ENCODE measurements at regions not wholly inside any gene's neighbourhood (a gene's known extent, or its start where the extent isn't known, plus 50 kb on each side); places are given as distances from the start of the nearest gene placed in this dataset.

DNA sequence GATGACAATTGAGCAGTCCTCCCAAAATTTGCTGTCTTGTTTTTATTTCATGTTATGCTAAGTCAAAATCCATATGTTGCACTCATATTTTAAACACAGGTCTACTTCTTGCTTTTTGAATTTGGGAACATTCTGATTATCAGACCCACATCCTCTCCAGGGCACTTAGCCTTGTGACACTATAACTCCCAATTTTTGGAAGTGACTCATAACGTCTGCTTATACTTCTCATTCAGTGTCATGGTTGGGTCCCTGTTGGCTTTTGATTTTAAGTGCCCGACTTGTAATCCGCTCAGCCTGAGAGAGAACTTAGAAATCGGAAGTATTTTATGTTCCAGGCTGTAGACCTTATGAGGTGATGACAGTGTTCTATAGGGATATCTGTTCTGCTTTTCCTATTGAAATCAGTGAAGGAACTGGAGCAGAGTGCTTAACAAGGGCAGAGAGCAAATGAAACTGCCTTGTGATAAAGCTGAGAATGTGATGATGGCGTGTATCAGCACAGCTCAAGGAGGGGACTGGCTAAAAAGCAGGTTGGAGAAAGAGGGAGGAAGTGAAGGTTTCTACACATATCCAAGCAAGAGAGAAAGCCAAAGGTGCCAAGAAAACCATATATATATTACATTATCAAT lies 136.0 kb downstream of the HLX start:
- TF ChIP-seq, protein P1, sequence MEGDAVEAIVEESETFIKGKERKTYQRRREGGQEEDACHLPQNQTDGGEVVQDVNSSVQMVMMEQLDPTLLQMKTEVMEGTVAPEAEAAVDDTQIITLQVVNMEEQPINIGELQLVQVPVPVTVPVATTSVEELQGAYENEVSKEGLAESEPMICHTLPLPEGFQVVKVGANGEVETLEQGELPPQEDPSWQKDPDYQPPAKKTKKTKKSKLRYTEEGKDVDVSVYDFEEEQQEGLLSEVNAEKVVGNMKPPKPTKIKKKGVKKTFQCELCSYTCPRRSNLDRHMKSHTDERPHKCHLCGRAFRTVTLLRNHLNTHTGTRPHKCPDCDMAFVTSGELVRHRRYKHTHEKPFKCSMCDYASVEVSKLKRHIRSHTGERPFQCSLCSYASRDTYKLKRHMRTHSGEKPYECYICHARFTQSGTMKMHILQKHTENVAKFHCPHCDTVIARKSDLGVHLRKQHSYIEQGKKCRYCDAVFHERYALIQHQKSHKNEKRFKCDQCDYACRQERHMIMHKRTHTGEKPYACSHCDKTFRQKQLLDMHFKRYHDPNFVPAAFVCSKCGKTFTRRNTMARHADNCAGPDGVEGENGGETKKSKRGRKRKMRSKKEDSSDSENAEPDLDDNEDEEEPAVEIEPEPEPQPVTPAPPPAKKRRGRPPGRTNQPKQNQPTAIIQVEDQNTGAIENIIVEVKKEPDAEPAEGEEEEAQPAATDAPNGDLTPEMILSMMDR (optimal IDR thresholded peaks at IDR 0.05 in 1 of 3, IDR thresholded peaks at IDR 0.05 in 1 of 3, conservative IDR thresholded peaks at IDR 0.05 in 1 of 3; ENCODE audit: extremely low read depth in 1 of 3, insufficient read depth in 2 of 3, low read length in 3 of 3), result no peak
- no peak for TF ChIP-seq EZH2 (IDR thresholded peaks at IDR 0.05; ENCODE audit: low read length)
- FAIRE-seq (no peak), DNase-seq (ENCODE audit: low read depth, low spot score) (no peak)

DNA sequence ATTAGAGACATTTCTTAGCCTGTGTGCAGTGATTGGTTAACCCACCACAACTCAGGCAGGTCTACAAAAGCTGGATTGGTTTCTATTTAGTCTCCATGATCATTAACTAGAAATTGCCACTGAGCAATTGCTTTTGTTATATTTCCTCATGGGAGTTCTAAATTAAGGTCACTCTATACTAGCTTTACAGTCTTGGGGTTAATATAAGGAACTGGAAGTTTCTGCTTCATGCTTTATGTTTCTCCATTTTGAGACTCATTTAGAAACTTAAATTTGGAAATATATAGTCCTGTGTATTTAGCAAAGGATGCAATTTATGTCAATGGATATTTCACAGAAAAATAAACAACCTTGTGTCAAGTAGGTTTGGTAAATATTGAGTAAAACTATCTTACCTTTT lies 137.5 kb downstream of the HLX start:
- DNase-seq (ENCODE audit: low read depth, low spot score) (no peak), FAIRE-seq (no peak)
- dilution Hi-C loops (cut with MboI; ENCODE audit: extremely low pct_ligation_motif_present, low sequenced_read_pairs), result no loop called here
- no peaks in the 10 kb centered on the region for H3K4me1 ChIP-seq (ENCODE audit: control insufficient read depth, extremely low read depth, insufficient read depth, low read length)
- TF ChIP-seq, protein P1 (optimal IDR thresholded peaks at IDR 0.05 in 1 of 3, IDR thresholded peaks at IDR 0.05 in 1 of 3, conservative IDR thresholded peaks at IDR 0.05 in 1 of 3; ENCODE audit: extremely low read depth in 1 of 3, insufficient read depth in 2 of 3, low read length in 3 of 3), result no peak
- TF ChIP-seq EZH2 (IDR thresholded peaks at IDR 0.05; ENCODE audit: low read length), result no peak
- no peak overlapping the region for H3K9ac ChIP-seq (ENCODE audit: control insufficient read depth, extremely low read depth, insufficient read depth, low read length)
- no peaks in the 10 kb centered on the region for H3K27me3 ChIP-seq (ENCODE audit: control insufficient read depth, extremely low read depth, insufficient read depth, low read length)
- no peaks in the 10 kb centered on the region for H3K9me3 ChIP-seq (ENCODE audit: control insufficient read depth, low read depth, low read length)
- H3K4me2 ChIP-seq (ENCODE audit: control insufficient read depth, extremely low read depth, insufficient read depth, low read depth, low read length), result no peak overlapping the region
- no peaks in the 10 kb centered on the region for H3K36me3 ChIP-seq (ENCODE audit: control insufficient read depth in 2 of 2, extremely low read depth in 1 of 2, insufficient read depth in 2 of 2, low read length in 2 of 2)
- no peak overlapping the region for H3K27ac ChIP-seq (ENCODE audit: control insufficient read depth, insufficient read depth, low read length)
- H4K20me1 ChIP-seq (ENCODE audit: control insufficient read depth, extremely low read depth, insufficient read depth, low read length), result no peaks in the 10 kb centered on the region
- no peak overlapping the region for H2AFZ ChIP-seq (ENCODE audit: control insufficient read depth, low read length)
- no peaks in the 10 kb centered on the region for H3K9me1 ChIP-seq (ENCODE audit: control insufficient read depth, extremely low read depth, insufficient read depth, low read length)
- H3K79me2 ChIP-seq (ENCODE audit: control insufficient read depth, insufficient read depth, low read length), result no peaks in the 10 kb centered on the region
- H3K4me3 ChIP-seq (ENCODE audit: control insufficient read depth in 2 of 3, extremely low read depth in 1 of 3, insufficient read depth in 2 of 3, low read depth in 1 of 3, low read length in 3 of 3), result no peak overlapping the region

More for the DNA sequence above, 136.0 kb downstream of the HLX start:
- H3K79me2 ChIP-seq (ENCODE audit: control insufficient read depth, insufficient read depth, low read length), result no peaks in the 10 kb centered on the region
- dilution Hi-C loops (cut with MboI; ENCODE audit: extremely low pct_ligation_motif_present, low sequenced_read_pairs), result no loop called here
- H4K20me1 ChIP-seq (ENCODE audit: control insufficient read depth, extremely low read depth, insufficient read depth, low read length), result no peaks in the 10 kb centered on the region
- no peaks in the 10 kb centered on the region for H3K27me3 ChIP-seq (ENCODE audit: control insufficient read depth, extremely low read depth, insufficient read depth, low read length)
- H3K9me3 ChIP-seq (ENCODE audit: control insufficient read depth, low read depth, low read length), result no peaks in the 10 kb centered on the region
- H3K9ac ChIP-seq (ENCODE audit: control insufficient read depth, extremely low read depth, insufficient read depth, low read length), result no peak overlapping the region
- H2AFZ ChIP-seq (ENCODE audit: control insufficient read depth, low read length), result no peak overlapping the region
- no peaks in the 10 kb centered on the region for H3K36me3 ChIP-seq (ENCODE audit: control insufficient read depth in 2 of 2, extremely low read depth in 1 of 2, insufficient read depth in 2 of 2, low read length in 2 of 2)
- H3K4me2 ChIP-seq (ENCODE audit: control insufficient read depth, extremely low read depth, insufficient read depth, low read depth, low read length), result no peak overlapping the region
- H3K4me3 ChIP-seq (ENCODE audit: control insufficient read depth in 2 of 3, extremely low read depth in 1 of 3, insufficient read depth in 2 of 3, low read depth in 1 of 3, low read length in 3 of 3), result no peak overlapping the region
- H3K4me1 ChIP-seq (ENCODE audit: control insufficient read depth, extremely low read depth, insufficient read depth, low read length), result no peaks in the 10 kb centered on the region
- no peak overlapping the region for H3K27ac ChIP-seq (ENCODE audit: control insufficient read depth, insufficient read depth, low read length)
- no peaks in the 10 kb centered on the region for H3K9me1 ChIP-seq (ENCODE audit: control insufficient read depth, extremely low read depth, insufficient read depth, low read length)
